Activated CD4-positive, alpha-beta T cell treated with anti-CD3 and anti-CD28 coated beads, Interleukin-2, amount 50 U/mL, for 4 hours (primary cell): ENCODE measurements at regions not wholly inside any gene's neighbourhood (a gene's known extent, or its start where the extent isn't known, plus 50 kb on each side); places are given as distances from the start of the nearest gene placed in this dataset.

Experiments used
- DNase-seq, 2 experiments: peaks; one replicate each; pipeline ENCODE4 v3.0.0-alpha.2; 2020

DNA sequence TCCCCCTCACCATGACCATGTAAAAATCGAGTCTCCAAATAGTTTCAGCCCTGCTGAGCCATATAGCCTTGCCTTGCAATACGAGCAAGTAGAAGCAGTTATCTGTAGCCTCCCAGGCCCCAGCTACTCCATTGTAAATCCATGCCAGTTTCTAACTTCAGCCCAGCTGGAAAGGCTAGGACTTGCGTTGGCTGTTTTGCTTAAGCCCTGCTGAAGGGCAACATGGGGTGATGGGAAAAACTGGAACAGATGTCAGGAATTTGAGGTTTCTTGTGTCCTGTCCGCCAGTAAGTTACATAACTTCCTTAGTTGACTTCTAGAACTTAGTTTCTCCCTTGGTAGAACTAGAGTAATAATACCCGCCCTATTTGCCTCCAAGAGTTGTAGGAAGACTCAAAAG is 216.0 kb upstream of the SERP2 start:
- DNase-seq, result no peak

DNA sequence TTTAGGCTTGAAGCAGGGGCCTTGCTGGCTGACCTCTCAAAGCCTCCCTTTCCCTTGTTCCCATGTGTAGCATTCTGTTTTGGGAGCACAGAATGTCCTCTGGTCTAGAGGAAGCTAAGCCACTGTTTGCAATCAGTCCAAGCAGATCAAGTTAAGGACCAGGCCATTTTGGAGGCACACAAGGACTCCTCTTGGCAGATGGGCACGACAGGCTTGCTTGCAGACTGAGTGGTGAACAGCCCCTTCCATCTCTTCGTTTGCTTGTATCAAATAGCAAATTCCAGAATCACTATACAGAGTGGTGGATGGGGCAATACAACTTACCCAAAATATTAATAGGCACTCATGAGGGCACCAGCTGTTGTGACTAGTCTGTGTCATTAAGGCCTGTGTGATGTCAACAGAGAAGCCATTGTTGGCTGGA is 215.5 kb upstream of the SERP2 start:
- DNase-seq, result no peak

DNA sequence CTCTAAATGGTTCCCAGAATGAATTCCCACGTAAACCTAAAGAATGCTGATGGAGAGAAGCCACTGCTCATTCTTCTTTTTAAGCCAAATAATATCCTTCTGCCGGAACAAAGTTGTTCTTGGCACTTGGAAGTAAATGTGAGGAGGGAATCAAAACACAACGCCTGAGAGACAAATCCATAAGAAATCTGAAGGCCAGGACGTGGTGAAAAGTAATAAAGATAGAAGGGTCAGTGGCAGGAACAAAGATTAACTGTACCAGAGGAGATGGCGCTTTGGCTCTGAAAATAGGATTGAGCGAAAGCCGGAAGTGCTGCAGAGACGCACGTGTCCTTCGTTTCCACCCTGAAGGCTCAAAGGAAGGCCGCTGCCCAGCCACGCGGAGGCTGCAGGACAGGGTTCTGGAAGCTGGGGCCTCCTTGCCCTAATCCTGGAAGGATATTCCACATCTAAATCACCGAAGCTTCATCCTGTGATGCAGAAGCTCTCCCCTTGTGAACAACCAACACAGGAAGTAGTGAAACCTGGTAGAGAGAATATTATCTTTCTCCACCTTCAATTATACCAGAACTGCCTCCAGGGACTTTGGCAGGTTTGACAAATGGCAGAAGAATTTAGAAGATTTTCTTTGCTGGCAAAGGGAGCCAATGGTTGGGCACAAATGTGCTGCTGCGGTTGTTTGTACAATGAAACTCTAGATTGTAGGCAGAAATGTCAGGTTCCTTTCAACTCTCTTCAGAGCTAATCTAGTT is 214.6 kb upstream of the SERP2 start:
- no peak for DNase-seq

DNA sequence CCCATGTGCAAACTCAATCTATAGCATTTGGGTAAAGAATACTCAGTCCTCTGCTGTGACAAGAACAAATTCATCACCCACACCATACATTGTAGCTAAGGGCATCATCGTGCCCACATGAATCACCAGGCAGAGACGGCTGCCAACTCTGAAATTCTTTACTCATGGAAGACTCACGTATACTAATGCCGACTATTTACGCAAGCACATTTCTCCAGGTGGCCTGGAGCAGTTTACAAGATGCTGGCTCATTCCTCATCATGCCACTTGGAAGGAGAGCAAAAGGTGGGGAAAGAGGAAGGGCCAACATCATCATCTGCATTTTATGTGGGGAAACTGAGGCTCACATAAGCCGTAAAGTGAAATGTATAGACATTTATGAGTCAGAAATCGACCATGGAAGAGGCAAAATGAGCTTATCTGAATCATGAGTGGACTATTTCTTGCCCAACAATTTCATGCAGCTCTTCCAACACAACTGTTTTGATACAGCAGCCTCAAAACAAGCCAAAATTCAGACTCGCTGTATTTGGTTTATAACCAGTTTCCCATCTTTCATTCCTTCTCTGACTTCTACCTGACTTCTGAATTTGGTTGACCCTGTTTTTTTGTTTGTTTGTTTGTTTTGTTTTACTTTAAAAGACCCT is 213.9 kb upstream of the SERP2 start:
- DNase-seq, result no peak

DNA sequence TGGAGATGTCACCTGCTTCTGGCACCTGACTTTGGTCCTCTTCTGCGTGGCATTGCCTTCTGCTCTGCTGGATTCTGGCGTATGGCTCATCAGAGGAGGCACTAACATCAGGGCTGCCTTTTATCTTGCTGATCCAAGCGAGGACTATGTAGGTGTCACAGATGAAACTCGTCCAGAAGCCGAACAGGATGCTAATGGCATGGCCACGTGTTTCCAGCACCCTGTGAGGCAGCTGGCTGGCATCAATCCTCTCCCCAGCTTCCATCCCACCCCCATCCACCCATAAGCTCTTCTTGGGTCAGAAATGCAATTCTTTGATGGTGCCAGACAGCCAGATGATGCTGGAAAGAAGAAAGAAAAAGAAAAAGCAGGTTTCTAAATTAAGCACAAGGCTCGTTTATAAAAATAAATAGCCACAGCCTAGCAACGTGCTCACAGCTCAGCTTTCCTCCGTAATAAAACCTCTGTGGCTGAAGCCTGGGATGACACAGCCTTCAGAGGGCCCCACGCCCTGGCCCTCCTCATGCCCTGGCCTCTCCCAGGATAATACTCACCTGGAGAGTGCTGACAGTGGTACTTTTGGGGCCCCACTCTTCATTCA is 212.9 kb upstream of the SERP2 start:
- DNase-seq, result no peak

DNA sequence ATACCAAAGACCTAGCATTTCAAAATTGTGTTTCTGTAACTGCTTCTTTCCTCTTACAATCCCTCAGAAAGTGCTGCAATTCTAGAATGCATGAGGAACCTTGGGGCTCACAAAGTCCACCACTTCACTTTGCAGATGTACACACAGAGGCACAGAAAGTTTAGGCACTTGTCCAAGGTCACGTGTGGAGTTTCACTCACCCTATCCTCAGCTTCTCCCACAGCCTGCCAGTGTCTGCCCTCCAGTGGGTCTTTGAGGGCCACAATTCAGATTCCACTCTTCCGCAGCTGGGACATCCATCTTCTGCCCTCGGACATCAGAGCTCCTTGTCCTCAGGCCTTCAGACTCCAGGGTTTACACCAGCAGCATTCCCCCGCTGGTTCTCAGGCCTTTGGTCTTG is 210.5 kb upstream of the SERP2 start:
- DNase-seq, result no peak

DNA sequence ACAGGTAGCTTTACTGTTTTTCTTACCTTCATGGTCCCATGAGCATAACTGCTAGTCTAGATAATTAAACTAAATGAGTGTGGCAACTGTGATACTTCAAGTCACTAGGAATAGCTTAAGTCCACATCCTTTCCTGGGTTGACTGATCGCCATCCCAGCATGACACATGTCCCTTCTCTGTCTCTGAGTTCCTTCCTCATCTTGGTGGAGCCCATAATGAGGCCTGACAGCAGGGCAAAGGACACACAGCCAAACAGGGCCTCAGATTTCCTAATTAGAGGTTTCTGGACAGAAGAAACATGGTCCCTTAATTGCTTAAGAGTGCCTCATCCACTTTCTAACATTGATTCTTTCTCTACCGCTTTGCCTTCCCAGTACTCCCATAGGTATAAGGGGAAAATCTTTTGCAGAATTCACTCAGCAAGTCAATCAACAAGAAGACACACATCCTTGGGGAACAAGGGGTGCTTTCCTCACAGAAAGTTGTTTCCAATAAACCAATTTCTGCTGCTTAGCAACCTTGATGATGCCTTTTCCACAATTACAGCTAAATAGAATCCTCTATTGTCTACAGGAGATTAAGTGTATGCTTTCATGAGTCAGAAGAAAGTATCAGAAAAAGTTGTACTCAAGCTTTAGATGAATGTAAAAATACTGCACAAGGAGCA is 208.3 kb upstream of the SERP2 start:
- DNase-seq, result no peak

DNA sequence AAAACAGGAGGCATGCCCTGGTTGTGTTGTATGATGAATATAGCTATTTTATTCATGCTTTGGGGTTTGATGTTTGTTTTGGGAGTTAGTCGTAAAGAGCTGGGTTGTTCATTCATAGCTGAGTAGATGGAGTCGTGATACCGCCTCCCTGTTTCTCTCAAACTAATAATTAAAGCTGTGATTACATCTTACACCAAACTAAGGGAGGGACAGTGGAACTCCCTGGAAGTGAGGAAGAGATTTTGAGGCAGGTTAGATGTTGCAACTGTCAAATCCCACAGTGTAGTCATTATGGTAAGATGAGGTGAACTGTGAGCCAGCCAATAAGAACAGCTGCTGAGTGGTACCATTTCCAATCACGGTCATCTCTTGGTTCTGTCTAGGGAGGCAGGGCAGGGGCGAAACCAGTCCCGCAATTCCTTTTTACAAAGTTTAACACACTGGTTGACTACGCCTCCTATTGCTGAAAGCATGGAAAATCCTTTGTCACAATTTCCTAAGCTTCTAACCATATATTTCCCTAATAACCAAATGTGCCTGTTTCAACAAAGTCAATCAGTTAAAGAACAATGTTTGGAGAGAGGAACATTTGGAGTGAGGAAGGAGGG is 207.6 kb upstream of the SERP2 start:
- no peak for DNase-seq

DNA sequence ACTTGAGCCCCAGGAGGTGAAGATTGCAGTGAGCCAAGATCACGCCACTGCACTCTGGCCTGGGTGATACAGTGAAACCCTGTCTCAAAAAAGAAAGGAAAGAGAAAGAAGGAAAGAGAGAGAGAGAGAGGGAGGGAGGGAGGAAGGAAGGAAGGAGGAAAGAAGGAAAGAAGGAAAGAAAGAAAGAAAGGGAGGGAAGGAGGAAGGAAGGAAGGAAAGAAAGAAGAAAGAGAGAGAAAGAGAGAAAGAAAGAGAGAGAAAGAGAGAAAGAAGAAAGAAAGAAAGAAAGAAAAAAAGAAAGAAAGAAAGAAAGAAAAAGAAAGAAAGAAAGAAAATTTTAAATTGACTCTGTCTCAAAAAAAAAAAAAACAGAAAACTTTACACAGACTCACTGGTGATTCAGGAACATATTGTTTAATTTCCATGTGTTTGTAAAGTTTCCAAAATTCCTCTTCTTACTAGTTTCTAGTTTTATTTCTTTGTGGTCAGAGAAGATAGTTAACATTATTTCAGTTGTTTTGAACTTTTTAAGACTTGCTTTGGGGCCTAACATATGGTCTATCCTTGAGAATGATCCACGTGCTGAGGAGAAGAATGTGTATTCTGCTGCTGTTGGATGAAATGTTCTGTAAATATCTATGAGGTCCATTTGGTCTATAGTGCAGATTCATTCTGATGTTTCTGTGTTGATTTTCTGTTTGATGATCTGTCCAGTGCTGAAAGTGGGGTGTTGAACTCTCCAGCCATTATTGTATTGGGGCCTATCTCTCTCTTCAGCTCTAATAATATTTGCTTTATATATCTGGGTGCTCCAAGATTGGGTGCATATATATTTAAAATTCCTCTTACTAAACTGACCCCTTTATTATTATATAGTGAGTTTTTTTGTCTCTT is 204.4 kb upstream of the SERP2 start:
- DNase-seq, result no peak

DNA sequence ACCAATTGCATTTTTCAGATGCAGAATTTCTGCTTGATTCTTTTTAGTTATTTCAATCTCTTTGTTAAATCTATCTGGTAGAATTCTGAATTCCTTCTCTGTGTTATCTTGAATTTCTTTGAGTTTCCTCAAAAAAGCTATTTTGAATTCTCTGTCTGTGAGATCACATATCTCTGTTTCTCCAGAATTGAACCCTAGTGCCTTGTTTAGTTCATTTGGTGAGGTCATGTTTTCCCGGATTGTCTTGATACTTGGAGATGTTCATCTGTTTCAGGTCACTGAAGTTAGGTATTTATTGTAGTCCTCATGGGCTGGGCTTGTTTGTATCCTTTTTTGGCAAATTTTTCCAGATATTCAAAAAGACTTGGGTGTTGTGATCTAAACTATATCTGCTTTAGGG is 202.9 kb upstream of the SERP2 start:
- no peak for DNase-seq

DNA sequence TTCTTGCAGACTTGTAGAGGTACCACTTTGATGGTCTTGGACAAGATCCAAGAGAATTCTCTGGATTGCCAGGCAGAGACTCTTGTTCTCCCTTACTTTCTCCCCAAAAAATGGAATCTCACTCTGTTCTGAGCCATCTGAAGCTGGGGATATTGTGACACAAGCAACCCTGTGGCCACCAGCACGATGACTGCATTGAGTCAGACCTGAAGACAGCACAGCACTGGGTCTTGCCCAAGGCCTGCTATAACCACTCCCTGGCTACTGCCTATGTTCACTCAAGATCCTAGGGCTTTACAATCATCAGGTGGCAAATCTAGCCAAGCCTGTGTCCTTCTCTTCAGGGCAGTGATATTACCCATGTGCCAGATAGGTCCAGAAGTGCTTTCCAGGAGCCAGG is 202.5 kb upstream of the SERP2 start:
- no peak for DNase-seq

DNA sequence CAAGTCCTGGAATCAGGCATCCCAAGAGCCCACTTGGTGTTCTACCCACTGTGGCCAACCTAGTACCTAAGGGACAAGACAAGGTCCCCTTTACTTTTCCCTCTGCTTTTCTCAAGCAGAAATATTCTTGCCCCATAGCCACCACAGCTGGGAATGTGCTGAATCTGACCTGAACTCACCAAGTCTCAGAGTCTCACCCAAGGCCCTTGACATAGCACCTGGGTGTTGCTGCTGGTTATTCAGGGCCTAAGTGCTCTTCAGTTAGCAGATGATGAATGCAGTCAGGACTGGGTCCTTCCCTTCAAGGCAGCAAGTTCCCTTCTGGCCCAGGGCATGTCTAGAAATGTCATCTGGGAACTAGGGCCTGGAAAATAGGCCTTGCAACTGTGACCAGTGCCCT is 201.8 kb upstream of the SERP2 start:
- no peak for DNase-seq

DNA sequence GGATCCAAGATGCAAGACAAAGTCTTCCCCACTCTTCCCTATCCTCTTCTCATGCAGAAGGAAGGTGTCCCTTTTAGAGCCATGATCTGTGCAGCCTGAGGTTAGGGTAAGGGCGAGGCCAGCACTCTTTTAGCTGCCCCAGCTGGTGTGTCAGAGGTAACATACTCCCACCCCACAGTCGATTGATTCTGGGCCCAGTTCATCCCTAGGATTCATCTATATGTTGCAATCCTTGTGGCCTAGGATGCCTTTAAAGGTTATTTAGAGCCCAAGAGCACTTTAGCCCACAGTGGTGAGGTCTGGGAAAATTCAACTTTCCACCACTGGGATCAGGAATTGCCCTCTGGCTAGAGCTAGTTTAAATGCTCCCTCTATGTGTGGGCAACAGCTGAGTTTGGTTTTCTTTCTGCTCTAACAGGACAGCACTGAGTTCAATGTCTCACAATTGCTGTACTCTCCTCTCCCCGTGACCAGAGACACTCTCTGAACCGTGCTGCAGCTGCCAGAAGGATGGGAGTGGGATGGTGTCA is 201.3 kb upstream of the SERP2 start:
- DNase-seq, result no peak

DNA sequence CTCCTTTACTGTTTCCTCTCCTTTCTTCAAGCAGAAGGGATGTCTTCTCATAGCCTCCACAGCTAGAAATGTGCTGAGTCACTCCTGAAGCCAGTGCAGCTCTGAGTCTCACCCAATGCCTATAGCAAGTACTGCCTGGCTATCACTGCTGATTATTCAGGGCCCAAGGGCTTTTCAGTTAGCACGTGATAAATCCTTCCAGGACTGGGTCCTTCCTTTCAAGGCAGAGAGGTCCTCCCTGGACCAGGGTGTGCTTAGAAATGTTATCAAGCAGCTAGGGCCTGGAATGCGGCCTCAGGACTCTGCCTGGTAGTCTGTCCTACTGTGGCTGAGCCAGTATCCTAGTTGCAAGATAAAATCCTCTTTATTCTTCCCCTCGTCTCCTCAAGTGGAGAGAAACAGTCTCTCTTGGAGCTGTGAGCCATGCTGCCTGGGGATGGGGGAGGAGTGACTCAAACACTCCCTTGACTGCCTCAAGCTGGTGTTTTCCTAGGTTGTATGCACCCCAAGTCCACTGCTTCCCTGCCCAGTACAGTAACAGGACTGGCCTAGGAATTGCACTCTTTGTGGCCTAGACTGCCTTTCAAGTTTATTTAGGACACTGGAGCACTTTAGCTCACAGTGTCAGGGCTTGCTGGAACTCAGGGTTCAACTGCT is 198.7 kb upstream of the SERP2 start:
- DNase-seq, result no peak

DNA sequence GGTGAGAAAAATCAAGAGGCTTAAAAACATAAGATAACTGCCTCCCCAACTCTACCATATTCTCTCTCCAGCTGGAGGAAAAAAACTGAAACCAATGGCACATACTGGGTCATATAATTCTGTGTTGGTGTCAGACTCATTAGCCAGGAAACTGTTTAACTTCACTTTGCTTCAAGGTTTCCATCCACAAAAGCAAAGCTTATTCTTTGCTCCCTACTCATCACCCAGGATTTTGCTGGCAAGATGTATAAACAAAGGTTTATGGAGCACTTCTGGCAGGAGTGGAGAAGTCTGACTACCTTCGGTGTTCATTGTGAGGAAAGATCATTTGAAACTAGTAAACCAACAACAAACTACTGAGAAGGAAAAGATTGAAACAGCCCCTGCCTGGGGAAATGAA is 197.5 kb upstream of the SERP2 start:
- no peak for DNase-seq

DNA sequence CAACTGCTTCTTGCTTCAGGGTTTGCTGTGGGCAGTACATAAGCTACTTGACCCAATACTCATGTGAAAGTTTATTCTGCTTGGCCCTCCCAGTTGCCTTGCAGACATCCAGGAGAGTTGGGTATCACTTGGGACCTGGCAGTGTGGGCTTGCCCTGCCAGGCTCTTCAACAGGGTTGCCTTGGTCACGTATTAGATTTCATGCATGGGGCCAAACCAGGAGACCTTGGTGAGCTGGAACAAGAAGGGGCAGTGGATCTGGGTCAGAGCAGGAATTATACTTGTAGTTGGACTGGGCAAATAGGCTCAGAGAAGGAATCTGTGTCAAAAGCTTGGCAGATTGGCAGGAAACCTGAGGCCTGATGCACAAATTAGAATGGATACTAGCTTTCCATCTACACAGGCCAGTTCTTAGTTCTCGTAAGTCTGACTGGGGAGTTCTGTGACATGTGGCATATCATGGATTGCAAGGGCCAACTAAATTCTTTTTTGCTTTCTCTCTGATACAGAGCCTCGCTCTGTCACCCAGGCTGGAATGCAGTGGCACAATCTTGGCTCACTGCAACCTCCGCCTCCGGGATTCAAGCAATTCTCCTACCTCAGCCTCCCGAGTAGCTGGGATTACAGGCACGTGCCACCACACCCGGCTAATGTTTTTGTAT is 192.6 kb upstream of the SERP2 start:
- DNase-seq, result no peak

DNA sequence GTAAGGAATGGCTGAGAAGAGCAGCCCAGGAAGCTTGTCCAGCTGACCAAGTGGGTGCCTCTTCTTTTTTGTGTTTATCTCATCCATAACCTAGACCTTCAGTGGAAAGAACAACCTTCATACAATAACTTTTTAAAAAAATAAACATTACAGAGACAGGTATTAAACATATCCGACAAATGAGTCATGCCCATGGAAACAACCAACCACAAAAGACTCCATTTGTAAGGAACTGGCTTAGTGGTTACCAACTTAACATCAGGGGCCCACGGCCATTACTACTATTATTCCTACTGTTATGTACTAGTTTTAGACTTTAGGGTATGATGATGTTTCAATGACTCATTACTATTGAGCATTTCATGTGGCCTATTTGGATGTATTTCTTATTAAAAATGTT is 191.7 kb upstream of the SERP2 start:
- no peak for DNase-seq

DNA sequence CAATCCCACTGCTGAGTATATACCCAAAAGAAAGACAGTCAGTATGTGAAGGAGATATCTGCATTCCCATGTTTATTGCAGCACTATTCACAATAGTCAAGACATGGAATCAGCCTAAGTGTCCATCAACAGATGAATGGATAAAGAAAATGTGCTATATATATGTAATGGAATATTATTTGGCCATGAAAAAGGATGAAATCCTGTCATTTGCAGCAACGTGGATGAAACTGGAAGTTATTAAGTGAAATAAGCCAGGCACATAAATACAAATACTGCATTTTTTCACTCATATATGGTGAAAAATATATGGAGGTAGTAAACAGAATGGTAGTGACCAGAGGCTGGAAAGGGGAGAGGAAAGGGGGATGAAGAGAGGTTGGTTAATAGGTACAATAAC is 188.9 kb upstream of the SERP2 start:
- DNase-seq, result no peak

DNA sequence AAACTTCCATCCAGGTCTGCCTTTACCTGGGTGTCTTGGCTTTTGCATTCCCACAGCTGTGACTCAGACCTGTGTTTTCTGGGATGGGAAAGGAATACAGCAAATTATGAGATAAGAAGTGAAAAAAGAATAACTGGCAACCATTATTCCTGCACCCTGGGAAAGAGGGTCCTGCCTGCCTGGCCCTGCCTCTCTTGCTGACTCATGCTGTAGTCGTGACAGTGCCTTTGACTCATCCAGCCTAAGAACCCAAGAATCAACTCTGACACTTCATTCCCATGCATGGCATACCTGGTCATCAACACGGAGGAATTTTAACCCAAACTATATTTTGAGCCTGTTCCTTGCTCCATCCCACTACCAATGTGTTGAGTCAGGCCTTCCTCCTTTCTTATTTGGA is 185.4 kb upstream of the SERP2 start:
- DNase-seq, result no peak

DNA sequence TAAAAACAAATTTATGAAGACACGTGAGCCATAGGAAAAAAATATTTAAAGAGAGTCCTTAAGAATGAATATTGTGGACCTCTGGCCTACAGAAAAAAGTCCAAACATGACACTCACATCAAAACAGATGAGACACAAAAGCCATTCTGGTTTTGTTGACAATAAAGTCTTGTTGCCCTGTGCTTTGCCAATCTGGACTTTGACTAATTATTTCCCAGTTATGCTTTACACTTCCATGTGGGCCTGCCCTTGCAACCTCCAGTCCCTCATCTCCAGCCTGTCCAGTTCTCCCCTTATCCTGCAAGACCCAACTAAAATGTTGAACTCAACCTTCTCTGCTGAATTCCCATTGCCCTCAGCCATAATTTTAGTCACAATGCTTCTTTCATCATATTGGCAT is 184.5 kb upstream of the SERP2 start:
- DNase-seq, result no peak

DNA sequence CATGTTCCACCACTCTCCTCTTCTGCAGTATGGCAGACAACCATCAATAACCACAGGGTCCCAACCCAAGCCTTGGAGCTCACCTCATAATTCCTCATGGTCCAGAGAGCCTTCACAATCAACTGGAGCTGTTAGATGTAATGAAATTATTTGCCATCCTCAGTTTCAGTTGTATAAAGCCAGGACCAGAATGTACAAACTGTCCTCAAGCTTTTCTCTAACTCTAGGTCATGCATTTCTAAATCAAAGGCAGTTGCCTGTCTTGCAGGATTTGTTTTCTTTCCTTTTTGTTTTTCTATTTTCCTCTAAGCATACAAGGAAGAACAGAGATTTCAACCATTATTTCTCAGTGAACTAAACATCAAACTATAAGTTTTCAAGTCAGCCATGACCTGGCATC is 182.5 kb upstream of the SERP2 start:
- no peak for DNase-seq
